ENCODE measurements at regions not wholly inside any gene's neighbourhood (a gene's known extent, or its start where the extent isn't known, plus 50 kb on each side); places are given as distances from the start of the nearest gene placed in this dataset.

- TF ChIP-seq, protein P1, sequence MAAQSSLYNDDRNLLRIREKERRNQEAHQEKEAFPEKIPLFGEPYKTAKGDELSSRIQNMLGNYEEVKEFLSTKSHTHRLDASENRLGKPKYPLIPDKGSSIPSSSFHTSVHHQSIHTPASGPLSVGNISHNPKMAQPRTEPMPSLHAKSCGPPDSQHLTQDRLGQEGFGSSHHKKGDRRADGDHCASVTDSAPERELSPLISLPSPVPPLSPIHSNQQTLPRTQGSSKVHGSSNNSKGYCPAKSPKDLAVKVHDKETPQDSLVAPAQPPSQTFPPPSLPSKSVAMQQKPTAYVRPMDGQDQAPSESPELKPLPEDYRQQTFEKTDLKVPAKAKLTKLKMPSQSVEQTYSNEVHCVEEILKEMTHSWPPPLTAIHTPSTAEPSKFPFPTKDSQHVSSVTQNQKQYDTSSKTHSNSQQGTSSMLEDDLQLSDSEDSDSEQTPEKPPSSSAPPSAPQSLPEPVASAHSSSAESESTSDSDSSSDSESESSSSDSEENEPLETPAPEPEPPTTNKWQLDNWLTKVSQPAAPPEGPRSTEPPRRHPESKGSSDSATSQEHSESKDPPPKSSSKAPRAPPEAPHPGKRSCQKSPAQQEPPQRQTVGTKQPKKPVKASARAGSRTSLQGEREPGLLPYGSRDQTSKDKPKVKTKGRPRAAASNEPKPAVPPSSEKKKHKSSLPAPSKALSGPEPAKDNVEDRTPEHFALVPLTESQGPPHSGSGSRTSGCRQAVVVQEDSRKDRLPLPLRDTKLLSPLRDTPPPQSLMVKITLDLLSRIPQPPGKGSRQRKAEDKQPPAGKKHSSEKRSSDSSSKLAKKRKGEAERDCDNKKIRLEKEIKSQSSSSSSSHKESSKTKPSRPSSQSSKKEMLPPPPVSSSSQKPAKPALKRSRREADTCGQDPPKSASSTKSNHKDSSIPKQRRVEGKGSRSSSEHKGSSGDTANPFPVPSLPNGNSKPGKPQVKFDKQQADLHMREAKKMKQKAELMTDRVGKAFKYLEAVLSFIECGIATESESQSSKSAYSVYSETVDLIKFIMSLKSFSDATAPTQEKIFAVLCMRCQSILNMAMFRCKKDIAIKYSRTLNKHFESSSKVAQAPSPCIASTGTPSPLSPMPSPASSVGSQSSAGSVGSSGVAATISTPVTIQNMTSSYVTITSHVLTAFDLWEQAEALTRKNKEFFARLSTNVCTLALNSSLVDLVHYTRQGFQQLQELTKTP (IDR thresholded peaks at IDR 0.05; ENCODE audit: low read depth in 1 of 2, partially characterized antibody in 2 of 2): no peak
- TF ChIP-seq SUPT5H (IDR thresholded peaks at IDR 0.05): no peak
- TF ChIP-seq, protein P2, sequence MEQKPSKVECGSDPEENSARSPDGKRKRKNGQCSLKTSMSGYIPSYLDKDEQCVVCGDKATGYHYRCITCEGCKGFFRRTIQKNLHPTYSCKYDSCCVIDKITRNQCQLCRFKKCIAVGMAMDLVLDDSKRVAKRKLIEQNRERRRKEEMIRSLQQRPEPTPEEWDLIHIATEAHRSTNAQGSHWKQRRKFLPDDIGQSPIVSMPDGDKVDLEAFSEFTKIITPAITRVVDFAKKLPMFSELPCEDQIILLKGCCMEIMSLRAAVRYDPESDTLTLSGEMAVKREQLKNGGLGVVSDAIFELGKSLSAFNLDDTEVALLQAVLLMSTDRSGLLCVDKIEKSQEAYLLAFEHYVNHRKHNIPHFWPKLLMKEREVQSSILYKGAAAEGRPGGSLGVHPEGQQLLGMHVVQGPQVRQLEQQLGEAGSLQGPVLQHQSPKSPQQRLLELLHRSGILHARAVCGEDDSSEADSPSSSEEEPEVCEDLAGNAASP (IDR thresholded peaks at IDR 0.05): no peak
- no peak for TF ChIP-seq CXXC5 (CRISPR knock-in tag; IDR thresholded peaks at IDR 0.05)
- TF ChIP-seq ZBTB1 (CRISPR knock-in tag; IDR thresholded peaks at IDR 0.05; ENCODE audit: borderline replicate concordance, low read depth): no peak
These were observed 173.3 kb upstream of the MGAT5 start (continued) for GRCh38 chr2:134080386-134081089.
